Astrocyte (in vitro differentiated cells and primary cell): ENCODE measurements at regions not wholly inside any gene's neighbourhood (a gene's known extent, or its start where the extent isn't known, plus 50 kb on each side); places are given as distances from the start of the nearest gene placed in this dataset.

Experiments used
- EZH2 ChIP-seq: IDR thresholded peaks from 2 replicates; pipeline ENCODE4 v1.6.1; 2012; ENCODE audit warnings: mild to moderate bottlenecking, low read length, inconsistent platforms; ENCODE audit not compliant: insufficient read depth
- TF ChIP-seq, protein P1 (sequence below): IDR thresholded peaks from 2 replicates; pipeline ENCODE4 v1.5.1; 2011; ENCODE audit warnings: low read depth, mild to moderate bottlenecking, inconsistent platforms, low read length, moderate library complexity; ENCODE audit not compliant: insufficient read depth

DNA sequence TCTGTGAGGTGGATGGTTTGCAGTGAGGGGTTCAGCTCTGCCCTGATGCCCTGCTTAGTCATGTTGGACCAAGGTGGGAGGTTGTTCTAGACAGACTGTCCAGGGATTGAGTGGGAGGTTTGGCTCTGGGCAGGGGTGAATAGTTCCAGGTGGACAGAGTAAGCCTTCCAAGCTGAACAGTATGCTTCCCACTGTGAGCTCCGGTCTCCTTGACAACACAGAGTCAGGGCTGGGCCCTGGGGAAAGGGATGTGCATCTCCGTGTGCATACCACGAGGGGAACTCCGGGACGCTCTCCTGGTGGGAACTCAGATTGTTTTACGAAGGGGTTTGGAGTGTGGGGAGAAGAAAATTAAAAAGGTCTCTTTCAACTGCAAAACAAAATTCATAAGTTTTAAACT lies 174.7 kb downstream of the DHX35 start:
- TF ChIP-seq, protein P1, sequence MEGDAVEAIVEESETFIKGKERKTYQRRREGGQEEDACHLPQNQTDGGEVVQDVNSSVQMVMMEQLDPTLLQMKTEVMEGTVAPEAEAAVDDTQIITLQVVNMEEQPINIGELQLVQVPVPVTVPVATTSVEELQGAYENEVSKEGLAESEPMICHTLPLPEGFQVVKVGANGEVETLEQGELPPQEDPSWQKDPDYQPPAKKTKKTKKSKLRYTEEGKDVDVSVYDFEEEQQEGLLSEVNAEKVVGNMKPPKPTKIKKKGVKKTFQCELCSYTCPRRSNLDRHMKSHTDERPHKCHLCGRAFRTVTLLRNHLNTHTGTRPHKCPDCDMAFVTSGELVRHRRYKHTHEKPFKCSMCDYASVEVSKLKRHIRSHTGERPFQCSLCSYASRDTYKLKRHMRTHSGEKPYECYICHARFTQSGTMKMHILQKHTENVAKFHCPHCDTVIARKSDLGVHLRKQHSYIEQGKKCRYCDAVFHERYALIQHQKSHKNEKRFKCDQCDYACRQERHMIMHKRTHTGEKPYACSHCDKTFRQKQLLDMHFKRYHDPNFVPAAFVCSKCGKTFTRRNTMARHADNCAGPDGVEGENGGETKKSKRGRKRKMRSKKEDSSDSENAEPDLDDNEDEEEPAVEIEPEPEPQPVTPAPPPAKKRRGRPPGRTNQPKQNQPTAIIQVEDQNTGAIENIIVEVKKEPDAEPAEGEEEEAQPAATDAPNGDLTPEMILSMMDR, result no peak
- TF ChIP-seq EZH2, result no peak
